IMR-90 (cell line): ENCODE measurements at regions not wholly inside any gene's neighbourhood (a gene's known extent, or its start where the extent isn't known, plus 50 kb on each side); places are given as distances from the start of the nearest gene placed in this dataset.

Experiments
- BHLHE40 ChIP-seq: fragments of 150-350 bp; IDR thresholded peaks from 2 replicates; pipeline ENCODE4 v1.6.1; 2016; ENCODE audit warnings: mild to moderate bottlenecking, low read depth, low read length
- CHD1 ChIP-seq: IDR thresholded peaks from 2 replicates; pipeline ENCODE4 v1.6.1; 2012; ENCODE audit warnings: low read depth, low read length, improper control_type of control experiment
- MAZ ChIP-seq: IDR thresholded peaks from 2 replicates; pipeline ENCODE4 v1.6.1; 2012; ENCODE audit warnings: low read depth, mild to moderate bottlenecking, low read length, improper control_type of control experiment, moderate library complexity, borderline replicate concordance
- MXI1 ChIP-seq: IDR thresholded peaks from 2 replicates; pipeline ENCODE4 v1.6.1; 2012; ENCODE audit warnings: low read depth, mild to moderate bottlenecking, low read length, moderate library complexity, borderline replicate concordance
- NFE2L2 ChIP-seq: fragments of 150-350 bp; IDR thresholded peaks from 2 replicates; pipeline ENCODE4 v1.6.1; 2016; ENCODE audit warnings: low read depth, mild to moderate bottlenecking, low read length
- POLR2A ChIP-seq: IDR thresholded peaks from 2 replicates; pipeline ENCODE4 v1.6.1; 2012; ENCODE audit warnings: mild to moderate bottlenecking, low read depth, low read length
- RAD21 ChIP-seq: IDR thresholded peaks from 2 replicates; pipeline ENCODE4 v1.6.1; 2012; ENCODE audit warnings: low read length, improper control_type of control experiment
- RFX5 ChIP-seq: IDR thresholded peaks from 2 replicates; pipeline ENCODE4 v1.8.0; 2012; ENCODE audit warnings: low read depth, mild to moderate bottlenecking, low read length, moderate library complexity
- TF ChIP-seq, protein P1 (sequence below): conservative IDR thresholded peaks from 2 replicates; pipeline ENCODE4 v1.5.1; 2012; ENCODE audit warnings: mild to moderate bottlenecking, low read depth, low read length, improper control_type of control experiment
- TF ChIP-seq, protein P2 (sequence below): fragments of 150-350 bp; IDR thresholded peaks from 2 replicates; pipeline ENCODE4 v1.6.1; 2017; ENCODE audit warnings: mild to moderate bottlenecking, antibody characterized with exemption, low read length, low read depth

- TF ChIP-seq, protein P1, sequence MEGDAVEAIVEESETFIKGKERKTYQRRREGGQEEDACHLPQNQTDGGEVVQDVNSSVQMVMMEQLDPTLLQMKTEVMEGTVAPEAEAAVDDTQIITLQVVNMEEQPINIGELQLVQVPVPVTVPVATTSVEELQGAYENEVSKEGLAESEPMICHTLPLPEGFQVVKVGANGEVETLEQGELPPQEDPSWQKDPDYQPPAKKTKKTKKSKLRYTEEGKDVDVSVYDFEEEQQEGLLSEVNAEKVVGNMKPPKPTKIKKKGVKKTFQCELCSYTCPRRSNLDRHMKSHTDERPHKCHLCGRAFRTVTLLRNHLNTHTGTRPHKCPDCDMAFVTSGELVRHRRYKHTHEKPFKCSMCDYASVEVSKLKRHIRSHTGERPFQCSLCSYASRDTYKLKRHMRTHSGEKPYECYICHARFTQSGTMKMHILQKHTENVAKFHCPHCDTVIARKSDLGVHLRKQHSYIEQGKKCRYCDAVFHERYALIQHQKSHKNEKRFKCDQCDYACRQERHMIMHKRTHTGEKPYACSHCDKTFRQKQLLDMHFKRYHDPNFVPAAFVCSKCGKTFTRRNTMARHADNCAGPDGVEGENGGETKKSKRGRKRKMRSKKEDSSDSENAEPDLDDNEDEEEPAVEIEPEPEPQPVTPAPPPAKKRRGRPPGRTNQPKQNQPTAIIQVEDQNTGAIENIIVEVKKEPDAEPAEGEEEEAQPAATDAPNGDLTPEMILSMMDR = no peak
- no peak for TF ChIP-seq POLR2A
- TF ChIP-seq NFE2L2 = no peak
- TF ChIP-seq MXI1 = no peak
- no peak for TF ChIP-seq CHD1
- TF ChIP-seq BHLHE40 = no peak
- TF ChIP-seq, protein P2, sequence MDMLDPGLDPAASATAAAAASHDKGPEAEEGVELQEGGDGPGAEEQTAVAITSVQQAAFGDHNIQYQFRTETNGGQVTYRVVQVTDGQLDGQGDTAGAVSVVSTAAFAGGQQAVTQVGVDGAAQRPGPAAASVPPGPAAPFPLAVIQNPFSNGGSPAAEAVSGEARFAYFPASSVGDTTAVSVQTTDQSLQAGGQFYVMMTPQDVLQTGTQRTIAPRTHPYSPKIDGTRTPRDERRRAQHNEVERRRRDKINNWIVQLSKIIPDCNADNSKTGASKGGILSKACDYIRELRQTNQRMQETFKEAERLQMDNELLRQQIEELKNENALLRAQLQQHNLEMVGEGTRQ = no peak
- no peak for TF ChIP-seq RAD21
- no peak for TF ChIP-seq RFX5
- TF ChIP-seq MAZ = no peak
Observed at GRCh38 chr3:152039887-152040286, 166.4 kb downstream of the SUCNR1 start.
